ENCODE measurements at regions not wholly inside any gene's neighbourhood (a gene's known extent, or its start where the extent isn't known, plus 50 kb on each side); places are given as distances from the start of the nearest gene placed in this dataset.

DNA sequence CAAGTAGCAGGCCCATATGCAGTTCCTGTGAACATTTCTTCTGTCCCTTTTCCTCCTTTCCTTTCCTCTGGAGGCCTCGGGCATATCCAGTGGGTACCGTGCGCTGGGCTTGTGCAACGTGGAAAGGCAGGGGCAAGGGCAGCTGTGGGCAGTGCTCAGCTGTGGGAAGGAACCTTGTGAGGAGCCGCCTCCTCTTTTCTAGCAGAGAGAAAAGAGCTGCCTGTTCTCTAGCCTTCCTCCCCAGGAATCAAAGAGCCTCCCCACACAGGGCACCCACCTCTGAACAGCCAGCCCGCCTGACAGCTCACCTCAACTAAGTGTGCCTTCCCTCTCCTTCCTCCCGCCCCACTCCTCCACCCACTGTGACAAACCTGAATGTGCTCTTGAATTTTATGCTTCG is 143.3 kb upstream of the HDDC2 start:
- Histone ChIP-seq H3K9me3 (peaks cover 0 to 17% (median 0%) of the 10 kb centered on the region in 12 donors), H3K36me3 (no peaks in the 10 kb centered on the region), H3K4me1 (peaks cover 0 to 15% (median 4%) of the 10 kb centered on the region in 12 donors), H3K4me3 (no peak overlapping the region), H3K27me3 (no peaks in the 10 kb centered on the region), H3K27ac (peak overlapping the region in 10 of 12 donors; percentile 25 to 78 (median 54))
- DNase-seq = no peak
- intact Hi-C loops (cut with DNase I) = loop anchor here in 1 of 10 donors (10.0 kb wide), 1 partner anchor 300 kb away; the partner anchor contains the start of gene HEY2
- ATAC-seq = peak in 1 of 4 donors; percentile 29
- WGBS, 4 donors = 75 to 89% (median 82%) methylated on average over 8 of the region's 8 CpGs
- TF ChIP-seq, protein P1, sequence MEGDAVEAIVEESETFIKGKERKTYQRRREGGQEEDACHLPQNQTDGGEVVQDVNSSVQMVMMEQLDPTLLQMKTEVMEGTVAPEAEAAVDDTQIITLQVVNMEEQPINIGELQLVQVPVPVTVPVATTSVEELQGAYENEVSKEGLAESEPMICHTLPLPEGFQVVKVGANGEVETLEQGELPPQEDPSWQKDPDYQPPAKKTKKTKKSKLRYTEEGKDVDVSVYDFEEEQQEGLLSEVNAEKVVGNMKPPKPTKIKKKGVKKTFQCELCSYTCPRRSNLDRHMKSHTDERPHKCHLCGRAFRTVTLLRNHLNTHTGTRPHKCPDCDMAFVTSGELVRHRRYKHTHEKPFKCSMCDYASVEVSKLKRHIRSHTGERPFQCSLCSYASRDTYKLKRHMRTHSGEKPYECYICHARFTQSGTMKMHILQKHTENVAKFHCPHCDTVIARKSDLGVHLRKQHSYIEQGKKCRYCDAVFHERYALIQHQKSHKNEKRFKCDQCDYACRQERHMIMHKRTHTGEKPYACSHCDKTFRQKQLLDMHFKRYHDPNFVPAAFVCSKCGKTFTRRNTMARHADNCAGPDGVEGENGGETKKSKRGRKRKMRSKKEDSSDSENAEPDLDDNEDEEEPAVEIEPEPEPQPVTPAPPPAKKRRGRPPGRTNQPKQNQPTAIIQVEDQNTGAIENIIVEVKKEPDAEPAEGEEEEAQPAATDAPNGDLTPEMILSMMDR (IDR thresholded peaks at IDR 0.05) = no peak
- no peak for TF ChIP-seq POLR2A (IDR thresholded peaks at IDR 0.05)

DNA sequence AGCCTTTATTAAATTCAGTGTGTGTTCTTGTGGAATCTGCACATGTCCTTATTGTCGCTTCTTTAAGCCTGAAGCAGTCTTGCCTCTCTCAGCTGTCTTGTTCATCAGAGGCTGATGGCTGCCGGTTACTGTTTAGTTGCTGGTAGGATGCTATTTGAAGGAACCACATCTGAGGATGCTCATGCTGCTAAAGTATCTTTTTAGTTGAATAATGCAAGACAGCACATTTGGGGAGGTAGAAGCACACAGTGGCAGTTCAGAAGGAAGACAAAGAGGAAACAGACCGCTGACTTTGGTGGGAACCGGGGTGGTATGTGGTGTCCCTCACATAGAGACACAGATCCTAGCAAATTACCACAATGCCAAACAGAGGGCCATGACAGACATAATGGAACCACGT is 144.2 kb upstream of the HDDC2 start:
- intact Hi-C loops (cut with DNase I) = loop anchor here in 1 of 10 donors (10.0 kb wide), 1 partner anchor 299 kb away; the partner anchor contains the start of gene HEY2
- H3K27me3 ChIP-seq = no peaks in the 10 kb centered on the region
- ATAC-seq (no peak), DNase-seq (no peak)
- peaks cover 0 to 25% (median 0%) of the 10 kb centered on the region in 12 donors for H3K9me3 ChIP-seq
- peaks cover 0 to 15% (median 4%) of the 10 kb centered on the region in 12 donors for H3K4me1 ChIP-seq
- TF ChIP-seq, protein P1 (IDR thresholded peaks at IDR 0.05) = no peak
- TF ChIP-seq POLR2A (IDR thresholded peaks at IDR 0.05) = no peak
- WGBS, 4 donors = 90 to 96% (median 93%) methylated on average over 5 of the region's 5 CpGs
- H3K27ac ChIP-seq = peak overlapping the region in 3 of 12 donors; percentile 52 to 78 (median 76)
- H3K36me3 ChIP-seq = no peaks in the 10 kb centered on the region
- no peak overlapping the region for H3K4me3 ChIP-seq

DNA sequence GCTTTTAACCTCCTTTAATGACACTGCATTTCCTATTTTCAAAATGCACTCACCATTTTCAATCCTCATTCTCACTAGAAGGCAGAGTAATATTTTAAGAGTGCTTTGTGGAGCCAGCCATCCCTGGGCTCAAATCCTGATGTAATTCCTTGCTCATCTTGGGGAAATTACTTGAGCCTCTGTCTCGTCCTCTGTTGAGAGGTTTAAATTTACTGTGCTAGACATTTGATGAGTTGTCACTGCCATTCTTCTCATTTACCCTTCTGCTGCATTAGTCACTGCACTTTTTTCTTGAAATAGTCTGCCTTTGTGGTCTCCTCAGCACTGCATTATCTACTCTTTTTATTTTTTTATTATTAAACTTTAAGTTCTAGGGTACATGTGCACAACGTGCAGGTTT is 150.0 kb upstream of the HDDC2 start:
- DNase-seq (no peak), ATAC-seq (no peak)
- no peaks in the 10 kb centered on the region for H3K4me1 ChIP-seq
- no peaks in the 10 kb centered on the region for H3K36me3 ChIP-seq
- no peaks in the 10 kb centered on the region for H3K27me3 ChIP-seq
- H3K4me3 ChIP-seq = no peak overlapping the region
- 46 to 48% (median 47%) methylated on average over 2 of the region's 2 CpGs for WGBS, 4 donors
- H3K9me3 ChIP-seq = peaks cover 0 to 40% (median 11%) of the 10 kb centered on the region in 12 donors
- intact Hi-C loops (cut with DNase I) = no loop called here
- no peak overlapping the region for H3K27ac ChIP-seq
- TF ChIP-seq, protein P1 (IDR thresholded peaks at IDR 0.05) = no peak
- no peak for TF ChIP-seq POLR2A (IDR thresholded peaks at IDR 0.05)

DNA sequence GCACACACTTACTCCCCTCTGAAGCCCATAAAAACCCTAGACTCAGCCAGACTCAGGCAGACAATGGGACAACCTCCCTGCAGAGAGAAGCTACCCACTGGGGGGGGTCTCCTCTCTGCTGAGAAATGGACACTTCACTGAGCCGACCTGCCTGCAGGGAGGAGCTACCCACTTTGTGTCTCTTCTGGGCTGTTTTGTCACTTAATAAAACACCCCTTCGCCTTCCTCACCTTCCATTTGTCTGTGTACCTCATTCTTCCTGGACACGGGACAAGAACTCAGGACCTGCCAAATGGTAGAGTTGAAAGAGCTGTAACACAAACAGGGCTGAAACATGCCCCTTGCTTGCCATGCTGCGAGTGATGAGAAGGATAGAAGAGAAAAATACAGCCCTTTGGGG is 151.7 kb upstream of the HDDC2 start:
- WGBS, 4 donors = 70 to 72% (median 71%) methylated on average over 4 of the region's 4 CpGs
- H3K9me3 ChIP-seq = peaks cover 0 to 38% (median 11%) of the 10 kb centered on the region in 12 donors

More for the DNA sequence above, 151.7 kb upstream of the HDDC2 start:
- no peak for ATAC-seq
- intact Hi-C loops (cut with DNase I) = no loop called here
- Histone ChIP-seq H3K27me3 (no peaks in the 10 kb centered on the region), H3K4me3 (no peak overlapping the region), H3K27ac (no peak overlapping the region), H3K4me1 (no peaks in the 10 kb centered on the region), H3K36me3 (no peaks in the 10 kb centered on the region)
- TF ChIP-seq, protein P1 (IDR thresholded peaks at IDR 0.05) = no peak
- TF ChIP-seq POLR2A (IDR thresholded peaks at IDR 0.05) = no peak
- DNase-seq = no peak
